OCI-LY3 (cell line): ENCODE measurements at regions not wholly inside any gene's neighbourhood (a gene's known extent, or its start where the extent isn't known, plus 50 kb on each side); places are given as distances from the start of the nearest gene placed in this dataset.
"Not testable (repeated sequence)": the region's sequence is repeated elsewhere in the genome, so short reads cannot be mapped to it uniquely, and the experiment has no call there.

Experiments used
- H2AFZ ChIP-seq: fragments of 200-600, 300-600 bp; shearing (Covaris generic); 2 replicates; pipeline ENCODE4 v1.6.0; 2014; ENCODE audit warnings: antibody characterized with exemption, low read depth, low read length
- H3K27ac ChIP-seq: fragments of 200-600, 300-600 bp; sonication (generic); 2 replicates; pipeline ENCODE4 v1.5.1; 2014; ENCODE audit warnings: mild to moderate bottlenecking, low read length, moderate library complexity, mixed read lengths
- H3K27me3 ChIP-seq: fragments of 200-600, 300-600 bp; sonication (generic); 2 replicates; pipeline ENCODE4 v1.6.1; 2014; ENCODE audit warnings: low read depth, low read length, mixed read lengths
- H3K36me3 ChIP-seq: fragments of 200-600, 300-600 bp; sonication (generic); replicated peaks from 2 replicates; pipeline ENCODE3; 2014; ENCODE audit warnings: low read depth, low read length, mixed read lengths
- H3K4me1 ChIP-seq: fragments of 300-600, 200-600 bp; sonication (generic); 2 replicates; pipeline ENCODE4 v1.6.1; 2014; ENCODE audit warnings: low read length, mixed read lengths
- H3K4me2 ChIP-seq: fragments of 200-600, 300-600 bp; sonication (generic); 2 replicates; pipeline ENCODE4 v1.6.1; 2014; ENCODE audit warnings: low read length, mixed read lengths
- H3K4me3 ChIP-seq: fragments of 300-600, 200-600 bp; sonication (generic); 2 replicates; pipeline ENCODE4 v1.5.1; 2014; ENCODE audit warnings: antibody characterized with exemption, mild to moderate bottlenecking, low read length, moderate library complexity
- H3K79me2 ChIP-seq: fragments of 300-600, 200-600 bp; shearing (Covaris generic); 2 replicates; pipeline ENCODE4 v1.6.1; 2014; ENCODE audit warnings: mild to moderate bottlenecking, low read length, mixed read lengths
- H3K9ac ChIP-seq: fragments of 300-600, 200-600 bp; shearing (Covaris generic); 2 replicates; pipeline ENCODE4 v1.6.0; 2014; ENCODE audit warnings: mild to moderate bottlenecking, low read length, moderate library complexity
- H3K9me3 ChIP-seq: fragments of 200-600, 300-600 bp; shearing (Covaris generic); 2 replicates; pipeline ENCODE4 v1.6.1; 2014; ENCODE audit warnings: low read length, mixed read lengths; ENCODE audit not compliant: insufficient read depth
- H4K20me1 ChIP-seq: fragments of 200-600, 300-600 bp; sonication (generic); 2 replicates; pipeline ENCODE4 v1.6.1; 2016; ENCODE audit warnings: low read length, mixed read lengths; ENCODE audit not compliant: insufficient read depth
- CTCF ChIP-seq: fragments of 200-600, 300-600 bp; sonication (generic); IDR thresholded peaks from 2 replicates; pipeline ENCODE4 v1.5.1; 2014; ENCODE audit warnings: antibody characterized with exemption, low read length, low read depth
- EZH2phosphoT487 ChIP-seq: fragments of 200-600 bp; shearing (Covaris generic); IDR thresholded peaks from 2 replicates; pipeline ENCODE4 v1.6.1; 2018; ENCODE audit warnings: antibody characterized with exemption, mixed run types, low read depth

GRCh38 chr4:111164556-111164955 is 541.7 kb upstream of the PITX2 start:
- peak; percentile 21 for TF ChIP-seq CTCF
- not testable (repeated sequence) for H3K27ac ChIP-seq, H3K9ac ChIP-seq

GRCh38 chr4:111174331-111174730 is 551.5 kb upstream of the PITX2 start:
- no peaks in the 10 kb centered on the region for H3K36me3 ChIP-seq
- no peaks in the 10 kb centered on the region for H3K79me2 ChIP-seq
- no peak overlapping the region for H3K9ac ChIP-seq
- TF ChIP-seq CTCF: no peak
- TF ChIP-seq EZH2phosphoT487: no peak
- no peaks in the 10 kb centered on the region for H4K20me1 ChIP-seq
- no peaks in the 10 kb centered on the region for H3K27me3 ChIP-seq
- no peaks in the 10 kb centered on the region for H3K9me3 ChIP-seq
- H3K27ac ChIP-seq: no peak overlapping the region
- no peak overlapping the region for H3K4me2 ChIP-seq
- no peaks in the 10 kb centered on the region for H3K4me1 ChIP-seq
- H3K4me3 ChIP-seq: no peak overlapping the region
- H2AFZ ChIP-seq: no peak overlapping the region

More at GRCh38 chr4:111164556-111164955, 541.7 kb upstream of the PITX2 start:
- not testable (repeated sequence) for H3K4me3 ChIP-seq, H3K36me3 ChIP-seq, H3K4me1 ChIP-seq, H3K4me2 ChIP-seq, H2AFZ ChIP-seq, H4K20me1 ChIP-seq, H3K79me2 ChIP-seq, H3K9me3 ChIP-seq, H3K27me3 ChIP-seq

- Histone ChIP-seq H3K27me3 (no peaks in the 10 kb centered on the region), H3K4me1 (no peaks in the 10 kb centered on the region), H3K9ac (no peak overlapping the region), H3K79me2 (no peaks in the 10 kb centered on the region), H4K20me1 (no peaks in the 10 kb centered on the region), H2AFZ (no peak overlapping the region), H3K4me2 (no peak overlapping the region), H3K27ac (no peak overlapping the region), H3K9me3 (no peaks in the 10 kb centered on the region), H3K4me3 (no peak overlapping the region), H3K36me3 (no peaks in the 10 kb centered on the region)
- TF ChIP-seq CTCF: no peak
- no peak for TF ChIP-seq EZH2phosphoT487
Observed at GRCh38 chr4:111178231-111178630, 555.4 kb upstream of the PITX2 start.

GRCh38 chr4:111187108-111187507 is 564.2 kb upstream of the PITX2 start:
- Histone ChIP-seq H3K27ac (no peak overlapping the region), H3K4me3 (no peak overlapping the region), H3K9me3 (no peaks in the 10 kb centered on the region), H3K4me1 (no peaks in the 10 kb centered on the region), H3K27me3 (no peaks in the 10 kb centered on the region), H2AFZ (no peak overlapping the region), H3K4me2 (no peak overlapping the region), H3K9ac (no peak overlapping the region), H3K79me2 (no peaks in the 10 kb centered on the region), H3K36me3 (no peaks in the 10 kb centered on the region), H4K20me1 (no peaks in the 10 kb centered on the region)
- TF ChIP-seq CTCF (no peak), EZH2phosphoT487 (no peak)
